ENCODE measurements at regions not wholly inside any gene's neighbourhood (a gene's known extent, or its start where the extent isn't known, plus 50 kb on each side); places are given as distances from the start of the nearest gene placed in this dataset.

- Histone ChIP-seq H3K4me3 (ENCODE audit: control insufficient read depth in 2 of 3, extremely low read depth in 1 of 3, insufficient read depth in 2 of 3, low read depth in 1 of 3, low read length in 3 of 3) (no peak overlapping the region), H3K9me1 (ENCODE audit: control insufficient read depth, extremely low read depth, insufficient read depth, low read length) (no peaks in the 10 kb centered on the region), H3K36me3 (ENCODE audit: control insufficient read depth in 2 of 2, extremely low read depth in 1 of 2, insufficient read depth in 2 of 2, low read length in 2 of 2) (no peaks in the 10 kb centered on the region), H3K79me2 (ENCODE audit: control insufficient read depth, insufficient read depth, low read length) (no peaks in the 10 kb centered on the region), H2AFZ (ENCODE audit: control insufficient read depth, low read length) (no peak overlapping the region), H4K20me1 (ENCODE audit: control insufficient read depth, extremely low read depth, insufficient read depth, low read length) (no peaks in the 10 kb centered on the region), H3K4me2 (ENCODE audit: control insufficient read depth, extremely low read depth, insufficient read depth, low read depth, low read length) (no peak overlapping the region), H3K27ac (ENCODE audit: control insufficient read depth, insufficient read depth, low read length) (no peak overlapping the region), H3K4me1 (ENCODE audit: control insufficient read depth, extremely low read depth, insufficient read depth, low read length) (no peaks in the 10 kb centered on the region), H3K9me3 (ENCODE audit: control insufficient read depth, low read depth, low read length) (no peaks in the 10 kb centered on the region), H3K9ac (ENCODE audit: control insufficient read depth, extremely low read depth, insufficient read depth, low read length) (no peak overlapping the region), H3K27me3 (ENCODE audit: control insufficient read depth, extremely low read depth, insufficient read depth, low read length) (no peaks in the 10 kb centered on the region)
- DNase-seq (ENCODE audit: low read depth, low spot score) (no peak), FAIRE-seq (no peak)
- dilution Hi-C loops (cut with MboI; ENCODE audit: extremely low pct_ligation_motif_present, low sequenced_read_pairs) = no loop called here
- TF ChIP-seq, protein P1, sequence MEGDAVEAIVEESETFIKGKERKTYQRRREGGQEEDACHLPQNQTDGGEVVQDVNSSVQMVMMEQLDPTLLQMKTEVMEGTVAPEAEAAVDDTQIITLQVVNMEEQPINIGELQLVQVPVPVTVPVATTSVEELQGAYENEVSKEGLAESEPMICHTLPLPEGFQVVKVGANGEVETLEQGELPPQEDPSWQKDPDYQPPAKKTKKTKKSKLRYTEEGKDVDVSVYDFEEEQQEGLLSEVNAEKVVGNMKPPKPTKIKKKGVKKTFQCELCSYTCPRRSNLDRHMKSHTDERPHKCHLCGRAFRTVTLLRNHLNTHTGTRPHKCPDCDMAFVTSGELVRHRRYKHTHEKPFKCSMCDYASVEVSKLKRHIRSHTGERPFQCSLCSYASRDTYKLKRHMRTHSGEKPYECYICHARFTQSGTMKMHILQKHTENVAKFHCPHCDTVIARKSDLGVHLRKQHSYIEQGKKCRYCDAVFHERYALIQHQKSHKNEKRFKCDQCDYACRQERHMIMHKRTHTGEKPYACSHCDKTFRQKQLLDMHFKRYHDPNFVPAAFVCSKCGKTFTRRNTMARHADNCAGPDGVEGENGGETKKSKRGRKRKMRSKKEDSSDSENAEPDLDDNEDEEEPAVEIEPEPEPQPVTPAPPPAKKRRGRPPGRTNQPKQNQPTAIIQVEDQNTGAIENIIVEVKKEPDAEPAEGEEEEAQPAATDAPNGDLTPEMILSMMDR (optimal IDR thresholded peaks at IDR 0.05 in 1 of 3, IDR thresholded peaks at IDR 0.05 in 1 of 3, conservative IDR thresholded peaks at IDR 0.05 in 1 of 3; ENCODE audit: extremely low read depth in 1 of 3, insufficient read depth in 2 of 3, low read length in 3 of 3) = no peak
- no peak for TF ChIP-seq EZH2 (IDR thresholded peaks at IDR 0.05; ENCODE audit: low read length)
Observed at GRCh38 chr3:70873686-70874085, 561.2 kb upstream of the MDFIC2 start.

- H3K36me3 ChIP-seq (ENCODE audit: control insufficient read depth in 2 of 2, extremely low read depth in 1 of 2, insufficient read depth in 2 of 2, low read length in 2 of 2) = no peaks in the 10 kb centered on the region
- no peak for TF ChIP-seq EZH2 (IDR thresholded peaks at IDR 0.05; ENCODE audit: low read length)
- TF ChIP-seq, protein P1 (optimal IDR thresholded peaks at IDR 0.05 in 1 of 3, IDR thresholded peaks at IDR 0.05 in 1 of 3, conservative IDR thresholded peaks at IDR 0.05 in 1 of 3; ENCODE audit: extremely low read depth in 1 of 3, insufficient read depth in 2 of 3, low read length in 3 of 3) = no peak
- DNase-seq (ENCODE audit: low read depth, low spot score) (no peak), FAIRE-seq (no peak)
- H3K9me3 ChIP-seq (ENCODE audit: control insufficient read depth, low read depth, low read length) = no peaks in the 10 kb centered on the region
- H3K4me1 ChIP-seq (ENCODE audit: control insufficient read depth, extremely low read depth, insufficient read depth, low read length) = no peaks in the 10 kb centered on the region
- no peak overlapping the region for H3K4me2 ChIP-seq (ENCODE audit: control insufficient read depth, extremely low read depth, insufficient read depth, low read depth, low read length)
- H3K27ac ChIP-seq (ENCODE audit: control insufficient read depth, insufficient read depth, low read length) = no peak overlapping the region
- no peak overlapping the region for H2AFZ ChIP-seq (ENCODE audit: control insufficient read depth, low read length)
- H3K9me1 ChIP-seq (ENCODE audit: control insufficient read depth, extremely low read depth, insufficient read depth, low read length) = no peaks in the 10 kb centered on the region
- H3K27me3 ChIP-seq (ENCODE audit: control insufficient read depth, extremely low read depth, insufficient read depth, low read length) = no peaks in the 10 kb centered on the region
- H3K4me3 ChIP-seq (ENCODE audit: control insufficient read depth in 2 of 3, extremely low read depth in 1 of 3, insufficient read depth in 2 of 3, low read depth in 1 of 3, low read length in 3 of 3) = no peak overlapping the region
- H3K79me2 ChIP-seq (ENCODE audit: control insufficient read depth, insufficient read depth, low read length) = no peaks in the 10 kb centered on the region
- dilution Hi-C loops (cut with MboI; ENCODE audit: extremely low pct_ligation_motif_present, low sequenced_read_pairs) = no loop called here
- H3K9ac ChIP-seq (ENCODE audit: control insufficient read depth, extremely low read depth, insufficient read depth, low read length) = no peak overlapping the region
- H4K20me1 ChIP-seq (ENCODE audit: control insufficient read depth, extremely low read depth, insufficient read depth, low read length) = no peaks in the 10 kb centered on the region
Observed at GRCh38 chr3:70871909-70872656, 559.6 kb upstream of the MDFIC2 start.
